Skeletal muscle satellite cell (primary cell): ENCODE measurements at regions not wholly inside any gene's neighbourhood (a gene's known extent, or its start where the extent isn't known, plus 50 kb on each side); places are given as distances from the start of the nearest gene placed in this dataset.

Source experiments
- H3K27me3 ChIP-seq: 2 replicates; pipeline ENCODE4 v1.7.0; 2013; ENCODE audit warnings: low read length; ENCODE audit not compliant: control insufficient read depth, insufficient read depth
- H3K36me3 ChIP-seq: 2 replicates; pipeline ENCODE4 v1.7.0; 2013; ENCODE audit warnings: mild to moderate bottlenecking, control low read depth, low read length; ENCODE audit not compliant: insufficient read depth
- H3K4me1 ChIP-seq: 2 replicates; pipeline ENCODE4 v1.7.0; 2013; ENCODE audit warnings: low read length; ENCODE audit not compliant: control insufficient read depth, insufficient read depth
- H3K4me2 ChIP-seq: 2 replicates; pipeline ENCODE4 v1.7.0; 2013; ENCODE audit warnings: mild to moderate bottlenecking, low read length
- H3K4me3 ChIP-seq: 2 replicates; pipeline ENCODE4 v1.7.0; 2013; ENCODE audit warnings: low read length
- H3K9ac ChIP-seq: 2 replicates; pipeline ENCODE4 v1.7.0; 2013; ENCODE audit warnings: mild to moderate bottlenecking, low read depth, low read length, moderate library complexity
- H3K9me3 ChIP-seq: replicated peaks from 2 replicates; pipeline ENCODE4 v1.7.0; 2013; ENCODE audit warnings: mild to moderate bottlenecking, control low read depth, low read length

GRCh38 chr11:120010775-120011174, 127.1 kb downstream of the TRIM29 start:
- no peak overlapping the region for H3K9ac ChIP-seq
- H3K4me1 ChIP-seq, result no peaks in the 10 kb centered on the region
- H3K9me3 ChIP-seq, result no peaks in the 10 kb centered on the region
- no peak overlapping the region for H3K4me2 ChIP-seq
- H3K36me3 ChIP-seq, result no peaks in the 10 kb centered on the region
- peaks cover 51% of the 10 kb centered on the region for H3K27me3 ChIP-seq
- no peak overlapping the region for H3K4me3 ChIP-seq

DNA sequence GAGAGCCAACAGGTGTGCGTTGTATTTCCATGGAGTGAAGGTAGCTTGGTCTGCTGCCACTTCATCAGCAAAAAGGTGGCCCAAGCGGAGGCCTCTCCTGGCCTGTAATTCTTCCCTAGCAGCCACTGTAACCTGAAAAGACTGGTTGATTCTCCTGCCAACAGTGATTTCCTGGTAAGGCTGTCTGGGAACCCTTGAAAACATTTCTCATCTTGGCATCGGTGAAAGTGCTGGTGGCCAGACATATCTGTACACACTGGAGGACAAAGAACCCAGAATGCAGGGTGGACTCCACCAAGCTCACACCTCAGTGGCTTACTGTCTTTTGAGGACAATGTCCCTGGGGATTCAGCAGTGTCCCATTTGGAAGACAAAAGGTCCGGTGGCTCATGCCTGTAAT, 128.0 kb downstream of the TRIM29 start:
- Histone ChIP-seq H3K27me3 (peaks cover 42% of the 10 kb centered on the region), H3K36me3 (no peaks in the 10 kb centered on the region), H3K4me1 (no peaks in the 10 kb centered on the region), H3K4me3 (no peak overlapping the region), H3K9ac (no peak overlapping the region), H3K4me2 (no peak overlapping the region), H3K9me3 (no peaks in the 10 kb centered on the region)

DNA sequence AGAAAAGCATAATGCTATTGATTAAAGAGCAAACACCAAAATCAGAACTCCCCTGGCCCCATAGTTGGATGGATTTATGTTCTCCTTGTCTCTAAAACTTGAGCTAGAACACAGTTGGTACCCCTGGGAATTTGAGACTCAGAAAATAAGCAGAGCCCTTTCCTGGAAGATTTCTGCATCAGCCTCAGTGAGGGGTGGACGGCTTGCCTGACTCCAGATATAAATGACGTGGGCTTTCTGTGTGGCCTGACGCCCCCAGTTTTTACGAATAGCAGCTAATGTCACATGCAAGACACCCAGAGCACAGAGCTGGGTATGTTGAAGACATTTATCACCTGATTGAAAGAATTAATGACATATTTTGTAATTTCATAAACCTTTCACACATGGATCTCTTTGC, 130.8 kb downstream of the TRIM29 start:
- Histone ChIP-seq H3K4me2 (no peak overlapping the region), H3K9me3 (no peaks in the 10 kb centered on the region), H3K4me3 (no peak overlapping the region), H3K27me3 (peaks cover 34% of the 10 kb centered on the region), H3K36me3 (no peaks in the 10 kb centered on the region), H3K4me1 (no peaks in the 10 kb centered on the region), H3K9ac (no peak overlapping the region)

- Histone ChIP-seq H3K4me2 (no peak overlapping the region), H3K9ac (no peak overlapping the region), H3K9me3 (no peaks in the 10 kb centered on the region), H3K4me3 (no peak overlapping the region), H3K4me1 (no peaks in the 10 kb centered on the region), H3K36me3 (no peaks in the 10 kb centered on the region), H3K27me3 (peaks cover 28% of the 10 kb centered on the region)
Observed at GRCh38 chr11:120004723-120005122, 133.2 kb downstream of the TRIM29 start.

DNA sequence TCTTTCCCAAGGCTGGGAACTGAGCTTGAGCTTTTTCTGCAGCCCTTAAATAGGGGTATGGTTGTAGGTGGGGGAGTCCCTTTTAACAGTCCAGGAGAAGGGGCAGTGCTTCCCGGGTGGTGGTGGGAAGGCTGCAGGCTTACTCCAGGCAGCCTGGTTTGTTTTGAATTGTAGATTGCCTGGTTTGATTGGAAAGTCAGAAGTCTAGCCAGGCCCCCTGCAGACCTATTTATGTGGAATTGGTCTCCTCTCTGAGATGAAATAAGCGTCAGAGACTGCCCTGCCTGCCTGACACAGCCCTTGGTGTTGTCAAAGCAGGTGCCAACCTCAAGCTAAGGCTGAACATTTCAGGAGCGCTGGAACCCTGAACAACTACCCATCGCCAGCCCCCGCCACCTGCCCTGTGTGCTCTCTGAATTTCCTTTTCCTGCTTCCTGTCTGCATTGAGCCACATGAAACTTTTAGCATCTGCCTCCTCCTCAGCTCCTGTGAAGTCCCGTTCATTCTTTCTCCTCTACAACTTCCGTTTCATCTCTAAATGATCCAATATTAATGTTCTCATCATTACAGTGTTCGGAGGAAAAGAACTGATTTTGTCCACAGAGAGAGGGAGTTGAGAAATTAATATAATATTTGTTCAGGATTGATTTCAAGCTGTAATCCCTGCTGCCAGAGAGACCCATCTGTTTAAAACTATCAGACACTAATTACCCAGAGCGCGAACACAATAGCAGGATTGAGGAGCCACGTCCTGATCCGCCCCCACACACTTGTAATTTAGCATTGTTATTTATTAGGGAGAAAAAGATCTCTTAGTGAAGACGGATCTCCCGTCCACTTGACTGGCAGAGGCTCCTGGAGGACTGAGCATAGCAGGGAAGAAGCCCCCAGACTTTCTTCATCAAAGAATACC, 136.5 kb downstream of the TRIM29 start:
- no peak overlapping the region for H3K9ac ChIP-seq
- H3K36me3 ChIP-seq, result no peaks in the 10 kb centered on the region
- no peak overlapping the region for H3K4me3 ChIP-seq
- H3K9me3 ChIP-seq, result no peaks in the 10 kb centered on the region
- H3K4me2 ChIP-seq, result no peak overlapping the region
- no peaks in the 10 kb centered on the region for H3K4me1 ChIP-seq
- peaks cover 20% of the 10 kb centered on the region for H3K27me3 ChIP-seq

DNA sequence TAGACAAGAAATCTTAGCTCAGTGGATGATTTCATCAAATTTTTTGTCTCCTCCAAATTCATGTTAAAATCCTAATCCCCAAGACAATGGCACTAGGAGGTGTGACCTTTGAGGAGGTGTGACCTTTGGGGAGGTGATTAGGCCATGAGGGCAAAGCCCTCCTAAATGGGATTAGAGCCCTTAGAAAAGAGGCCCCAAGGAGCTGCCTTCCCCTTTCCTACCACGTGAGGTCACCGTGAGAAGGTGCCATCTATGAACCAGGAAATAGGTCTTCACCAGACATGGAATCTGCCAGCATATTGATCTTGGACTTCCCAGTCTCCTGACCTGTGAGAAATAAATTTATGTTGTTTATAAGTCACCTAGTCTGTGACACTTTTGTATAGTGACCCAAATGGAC, 138.7 kb downstream of the TRIM29 start:
- Histone ChIP-seq H3K4me1 (no peaks in the 10 kb centered on the region), H3K9me3 (no peaks in the 10 kb centered on the region), H3K4me2 (no peak overlapping the region), H3K27me3 (peaks cover 25% of the 10 kb centered on the region), H3K36me3 (no peaks in the 10 kb centered on the region), H3K9ac (no peak overlapping the region), H3K4me3 (no peak overlapping the region)

- Histone ChIP-seq H3K4me1 (no peaks in the 10 kb centered on the region), H3K36me3 (no peaks in the 10 kb centered on the region), H3K27me3 (peaks cover 25% of the 10 kb centered on the region), H3K4me3 (no peak overlapping the region), H3K4me2 (no peak overlapping the region), H3K9ac (no peak overlapping the region), H3K9me3 (no peaks in the 10 kb centered on the region)
Observed at GRCh38 chr11:119996556-119996955, 141.4 kb downstream of the TRIM29 start.

DNA sequence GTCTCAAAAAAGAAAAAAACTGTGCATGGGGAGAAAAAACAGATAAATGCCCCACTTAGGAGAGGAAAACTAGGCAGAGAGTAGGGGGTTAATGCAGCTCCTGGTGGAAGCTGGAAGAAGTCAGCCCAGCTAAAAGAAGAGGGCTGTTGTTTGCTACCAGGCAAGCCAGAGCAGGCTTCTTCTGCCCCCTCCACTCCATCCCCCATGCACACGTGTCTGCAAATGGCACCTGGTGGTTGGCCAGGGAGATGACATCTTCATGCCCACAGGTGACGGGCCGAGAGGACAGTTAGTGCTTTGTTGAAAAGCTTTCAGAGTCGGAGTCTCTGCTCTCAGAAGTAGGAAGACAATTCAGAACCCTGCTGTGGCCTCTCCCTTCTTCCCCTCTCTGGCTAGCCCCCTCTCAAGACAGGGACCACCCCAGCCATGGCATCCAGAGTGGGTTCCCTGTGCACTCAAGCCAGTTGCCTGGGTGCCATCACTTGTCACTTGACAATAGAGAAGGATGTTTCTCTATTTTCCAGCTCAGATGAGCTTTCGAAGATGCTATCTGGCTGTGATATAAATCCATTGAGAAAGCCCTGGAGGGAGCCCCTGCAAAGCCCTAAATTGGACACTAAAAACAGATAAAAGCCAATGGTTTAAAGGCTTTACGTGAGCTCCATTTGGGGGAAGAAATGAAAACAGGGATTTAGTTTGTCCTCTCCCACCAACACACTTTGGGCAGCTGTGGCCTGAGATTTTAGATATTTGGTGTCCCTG, 142.0 kb downstream of the TRIM29 start:
- Histone ChIP-seq H3K4me3 (no peak overlapping the region), H3K27me3 (peaks cover 23% of the 10 kb centered on the region), H3K36me3 (no peaks in the 10 kb centered on the region), H3K9me3 (no peaks in the 10 kb centered on the region), H3K4me1 (no peaks in the 10 kb centered on the region), H3K9ac (no peak overlapping the region), H3K4me2 (no peak overlapping the region)

DNA sequence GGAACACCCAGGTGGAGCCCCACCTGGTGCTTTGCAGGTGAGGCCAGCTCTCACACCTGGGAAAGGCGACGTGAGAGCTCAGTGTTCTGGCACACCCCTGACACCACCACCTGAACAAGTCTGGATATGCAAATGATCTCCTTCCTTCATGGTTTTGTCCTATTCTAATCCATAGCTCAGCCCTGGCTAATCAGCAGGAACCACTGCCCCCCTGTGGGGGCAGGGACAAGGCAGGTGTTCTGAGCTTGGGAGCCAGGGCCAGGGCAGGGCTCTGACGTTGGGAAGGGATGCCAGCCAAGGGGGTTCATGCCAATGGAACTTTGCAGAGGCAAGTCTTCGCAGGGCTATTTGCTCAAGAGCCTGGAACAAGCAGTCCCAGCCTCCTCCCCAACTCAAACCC, 144.2 kb downstream of the TRIM29 start:
- no peaks in the 10 kb centered on the region for H3K4me1 ChIP-seq
- H3K36me3 ChIP-seq, result no peaks in the 10 kb centered on the region
- H3K9ac ChIP-seq, result no peak overlapping the region
- no peaks in the 10 kb centered on the region for H3K9me3 ChIP-seq
- H3K4me2 ChIP-seq, result no peak overlapping the region
- no peak overlapping the region for H3K4me3 ChIP-seq
- H3K27me3 ChIP-seq, result peaks cover 19% of the 10 kb centered on the region

DNA sequence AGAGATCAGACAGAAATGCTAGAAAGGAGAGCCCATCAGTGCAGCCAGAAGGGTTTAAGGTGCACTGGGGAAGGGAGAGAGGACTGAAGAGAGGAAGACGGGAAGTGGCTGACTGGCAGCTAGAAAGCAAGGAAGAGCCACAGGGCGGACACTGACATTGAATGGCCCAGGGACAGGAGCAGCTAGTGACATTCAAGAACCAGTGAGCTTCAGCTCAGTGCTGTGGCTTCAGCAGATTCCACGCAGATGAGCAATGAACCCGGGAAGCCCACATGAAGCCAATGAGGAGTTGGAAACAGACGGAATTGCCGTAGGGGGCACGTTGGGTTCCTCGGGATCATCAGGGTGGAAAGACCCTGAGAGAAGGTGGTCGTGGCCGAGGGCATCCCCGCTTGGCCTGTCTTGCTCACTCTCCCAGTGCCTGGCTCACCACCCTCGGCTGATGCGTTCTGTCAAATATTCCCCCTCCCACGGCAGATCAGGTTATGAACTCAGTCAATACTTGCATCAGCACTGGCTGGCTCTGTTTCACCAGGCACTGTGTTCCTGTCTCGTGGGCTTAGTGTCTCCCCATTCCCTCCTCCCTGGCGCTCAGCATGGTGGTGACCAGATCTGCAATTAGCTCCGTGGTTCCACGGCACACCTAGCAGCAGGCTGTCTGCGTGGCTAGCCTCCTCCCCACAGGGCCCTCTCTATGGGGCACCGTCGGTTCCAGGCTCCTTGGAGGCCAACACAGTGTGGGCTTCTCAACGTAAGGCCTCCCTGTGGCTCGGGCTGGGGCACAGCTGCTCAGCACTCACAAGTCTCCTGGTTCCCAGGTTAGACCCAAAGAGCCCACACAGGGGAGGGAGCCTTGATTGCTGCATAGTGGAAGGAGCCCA, 145.5 kb downstream of the TRIM29 start:
- no peaks in the 10 kb centered on the region for H3K9me3 ChIP-seq
- no peaks in the 10 kb centered on the region for H3K36me3 ChIP-seq
- no peak overlapping the region for H3K4me2 ChIP-seq
- no peak overlapping the region for H3K4me3 ChIP-seq
- no peaks in the 10 kb centered on the region for H3K4me1 ChIP-seq
- peaks cover 26% of the 10 kb centered on the region for H3K27me3 ChIP-seq
- no peak overlapping the region for H3K9ac ChIP-seq

GRCh38 chr11:119991669-119992068, 146.2 kb downstream of the TRIM29 start:
- H3K4me3 ChIP-seq, result no peak overlapping the region
- H3K9ac ChIP-seq, result no peak overlapping the region
- no peaks in the 10 kb centered on the region for H3K36me3 ChIP-seq
- H3K27me3 ChIP-seq, result peaks cover 26% of the 10 kb centered on the region
- no peak overlapping the region for H3K4me2 ChIP-seq
- no peaks in the 10 kb centered on the region for H3K4me1 ChIP-seq
- no peaks in the 10 kb centered on the region for H3K9me3 ChIP-seq
